DMS53 (cell line): ENCODE measurements at regions not wholly inside any gene's neighbourhood (a gene's known extent, or its start where the extent isn't known, plus 50 kb on each side); places are given as distances from the start of the nearest gene placed in this dataset.
"Not testable (repeated sequence)": the region's sequence is repeated elsewhere in the genome, so short reads cannot be mapped to it uniquely, and the experiment has no call there.

Source experiments
- DNase-seq: peaks from one replicate; lab custom pipeline; 2025; lab: John Stamatoyannopoulos, UW

- no peak for DNase-seq
Observed at GRCh38 chr6:170193326-170193821, 97.5 kb downstream of the DLL1 start.

- no peak for DNase-seq
Observed at GRCh38 chr6:170192905-170193304, 98.0 kb downstream of the DLL1 start.

- not testable (repeated sequence) for DNase-seq
Observed at GRCh38 chr6:170192101-170192500, 98.8 kb downstream of the DLL1 start.

- no peak for DNase-seq
Observed at GRCh38 chr6:170190046-170190445, 100.8 kb downstream of the DLL1 start.

GRCh38 chr6:170189236-170189635, 101.6 kb downstream of the DLL1 start:
- no peak for DNase-seq

- no peak for DNase-seq
Observed at GRCh38 chr6:170188571-170189001, 102.3 kb downstream of the DLL1 start.

- no peak for DNase-seq
Observed at GRCh38 chr6:170187669-170188566, 103.0 kb downstream of the DLL1 start.

GRCh38 chr6:170186941-170187668, 103.8 kb downstream of the DLL1 start:
- DNase-seq = no peak

- no peak for DNase-seq
Observed at GRCh38 chr6:170186006-170186935, 104.6 kb downstream of the DLL1 start.

- DNase-seq = no peak
Observed at GRCh38 chr6:170185175-170185978, 105.5 kb downstream of the DLL1 start.

- no peak for DNase-seq
Observed at GRCh38 chr6:170184316-170184715, 106.6 kb downstream of the DLL1 start.

- DNase-seq = no peak
Observed at GRCh38 chr6:170183521-170183920, 107.4 kb downstream of the DLL1 start.

GRCh38 chr6:170182781-170183120, 108.1 kb downstream of the DLL1 start:
- no peak for DNase-seq

- no peak for DNase-seq
Observed at GRCh38 chr6:170182093-170182780, 108.6 kb downstream of the DLL1 start.

GRCh38 chr6:170181338-170181690, 109.6 kb downstream of the DLL1 start:
- DNase-seq = no peak

- DNase-seq = no peak
Observed at GRCh38 chr6:170180671-170181337, 110.1 kb downstream of the DLL1 start.

GRCh38 chr6:170179616-170180324, 111.1 kb downstream of the DLL1 start:
- DNase-seq = peak; percentile 59

- DNase-seq = peak; percentile 91
Observed at GRCh38 chr6:170178561-170179477, 112.1 kb downstream of the DLL1 start.
